Motor neuron (in vitro differentiated cells): ENCODE measurements at regions not wholly inside any gene's neighbourhood (a gene's known extent, or its start where the extent isn't known, plus 50 kb on each side); places are given as distances from the start of the nearest gene placed in this dataset.

Source experiments
- ATAC-seq, 8 experiments: fragments of 200-7000 bp; cut with Tn5 transposase; replicated peaks in 6 of 8; 2 replicates each; pipeline ENCODE4 v1.8.0; 2021; ENCODE audit warnings: mild to moderate bottlenecking in 8 of 8, moderate library complexity in 8 of 8
- H3K27ac ChIP-seq, 2 donors: fragments of 250-450 bp; sonication (Bioruptor Pico); 2 replicates each; pipeline ENCODE4 v1.9.0; 2021; ENCODE audit warnings: antibody characterized with exemption in 2 of 2, mild to moderate bottlenecking in 2 of 2, moderate library complexity in 1 of 2
- H3K4me1 ChIP-seq, 2 donors: fragments of 250-450 bp; sonication (Bioruptor Pico); replicated peaks in 1 of 2; 2 replicates each; pipeline ENCODE4 v1.6.1; 2021; ENCODE audit warnings: antibody characterized with exemption in 2 of 2, mild to moderate bottlenecking in 2 of 2, moderate library complexity in 1 of 2
- H3K4me3 ChIP-seq, 5 donors: fragments of 250-450 bp; sonication (Bioruptor Pico); 2 replicates each; pipeline ENCODE4 v1.9.0; 2021; ENCODE audit warnings: antibody characterized with exemption in 5 of 5, mild to moderate bottlenecking in 5 of 5, moderate library complexity in 4 of 5
- WGBS, 10 experiments: fragments of 450-650 bp; shearing (Covaris generic); methylation state at CpG; one replicate each; pipeline ENCODE4 v1.0.0; 2022; 5-methylcytosine and 5-hydroxymethylcytosine counted together
- in situ Hi-C, 9 experiments: fragments of 400-800 bp; cut with MboI; loops; one replicate each; pipeline ENCODE4 v1.15.0; 2021; ENCODE audit warnings: low sequenced_read_pairs in 9 of 9, low pct_unique_long_range_greater_than_20kb in 2 of 9; ENCODE audit not compliant: unreplicated experiment in 9 of 9

DNA sequence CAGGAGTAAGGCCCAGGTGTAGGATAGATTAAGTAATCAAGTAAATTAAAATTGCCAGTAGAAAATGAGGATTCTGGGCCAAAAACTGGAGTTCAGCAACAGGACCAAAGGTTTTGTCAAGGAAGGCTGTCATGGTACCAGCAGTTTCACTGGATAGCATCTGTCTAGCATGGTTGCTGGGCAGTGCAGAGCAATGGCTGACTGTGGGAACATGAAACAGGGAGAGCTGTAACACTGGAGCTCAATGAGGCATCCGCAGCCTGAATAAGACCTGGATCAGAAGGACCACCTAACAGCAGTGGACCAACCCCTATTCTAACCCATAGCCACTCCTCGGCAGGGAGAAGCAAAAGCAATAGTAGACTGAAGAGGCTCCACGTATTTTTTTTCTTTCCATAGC lies 132.4 kb downstream of the ATOH1 start:
- WGBS, 10 experiments, result 0 to 97% (median 74%) methylated on average over 1 to 3 of the region's 3 CpGs
- no peaks in the 10 kb centered on the region for H3K4me1 ChIP-seq
- in situ Hi-C loops, result no loop called here
- no peak for ATAC-seq
- H3K4me3 ChIP-seq, result no peak overlapping the region
- no peak overlapping the region for H3K27ac ChIP-seq

DNA sequence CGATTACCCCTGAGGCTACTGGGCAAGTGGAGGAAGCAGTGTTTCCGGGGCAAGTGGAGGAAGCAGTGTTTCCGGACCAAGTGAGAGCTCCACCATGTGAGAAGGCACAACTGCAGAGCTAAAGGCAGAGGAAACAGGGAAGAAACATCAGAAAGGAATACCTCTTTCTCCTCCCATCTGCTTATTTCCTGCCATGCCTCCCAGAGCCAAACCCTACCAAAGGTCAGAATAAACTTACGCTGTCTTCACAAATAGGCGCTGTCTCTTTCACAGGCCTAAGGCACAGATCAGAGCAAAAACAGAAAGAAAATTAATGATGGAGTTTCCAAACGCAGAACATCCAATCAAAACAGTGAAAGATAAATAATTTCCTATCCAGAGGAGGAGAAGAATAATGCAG lies 153.0 kb downstream of the ATOH1 start:
- in situ Hi-C loops, result no loop called here
- peak in 4 of 8 experiments; percentile 13 to 41 (median 26) for ATAC-seq
- WGBS, 10 experiments, result 0 to 100% (median 69%) methylated on average over 1 to 6 of the region's 6 CpGs

DNA sequence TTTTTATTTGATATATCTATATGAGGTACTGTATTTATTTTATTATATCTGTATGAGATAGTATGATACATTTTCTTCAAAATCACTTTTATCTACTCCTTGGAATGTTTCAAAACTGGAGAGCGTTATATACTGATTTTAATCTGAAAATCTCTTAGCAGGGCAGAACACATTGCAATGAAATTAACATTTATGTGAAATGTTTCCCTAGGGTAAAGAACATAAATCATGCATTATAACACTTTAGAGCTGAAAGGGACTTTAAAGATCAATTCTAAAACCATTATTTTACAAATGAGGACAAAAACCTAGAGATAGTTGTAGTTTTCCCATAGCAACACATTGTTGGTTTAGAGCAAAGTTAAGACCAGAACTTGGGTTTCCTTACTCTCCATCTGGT lies 153.7 kb downstream of the ATOH1 start:
- Histone ChIP-seq H3K27ac (no peak overlapping the region), H3K4me3 (no peak overlapping the region), H3K4me1 (peaks cover 18 to 26% of the 10 kb centered on the region in 2 donors)
- 20 to 82% (median 38%) methylated on average over 1 of the region's 1 CpG; no CpG with 5 or more reads in 1 of the 10 experiments for WGBS, 10 experiments
- in situ Hi-C loops, result no loop called here
- ATAC-seq, result peak in 5 of 8 experiments; percentile 11 to 79 (median 44)

More for the DNA sequence above, 153.0 kb downstream of the ATOH1 start:
- H3K27ac ChIP-seq, result peak overlapping the region in 1 of 2 donors; percentile 28
- H3K4me3 ChIP-seq, result no peak overlapping the region
- peaks cover 18 to 26% of the 10 kb centered on the region in 2 donors for H3K4me1 ChIP-seq

GRCh38 chr4:93983140-93983539 lies 154.6 kb downstream of the ATOH1 start:
- 0 to 100% (median 56%) methylated on average over 1 to 3 of the region's 3 CpGs for WGBS, 10 experiments

GRCh38 chr4:93994175-93994994 lies 165.8 kb downstream of the ATOH1 start:
- in situ Hi-C loops, result no loop called here
- H3K4me3 ChIP-seq, result no peak overlapping the region
- peak in 1 of 8 experiments; percentile 33 for ATAC-seq
- H3K4me1 ChIP-seq, result no peaks in the 10 kb centered on the region
- H3K27ac ChIP-seq, result no peak overlapping the region
- 10 to 96% (median 83%) methylated on average over 2 to 5 of the region's 5 CpGs for WGBS, 10 experiments

More at GRCh38 chr4:93983140-93983539, 154.6 kb downstream of the ATOH1 start:
- in situ Hi-C loops, result no loop called here
- Histone ChIP-seq H3K4me3 (no peak overlapping the region), H3K27ac (no peak overlapping the region), H3K4me1 (peaks cover 18 to 26% of the 10 kb centered on the region in 2 donors)
- ATAC-seq, result peak in 6 of 8 experiments; percentile 25 to 74 (median 40)

GRCh38 chr4:93996895-93997294 lies 168.3 kb downstream of the ATOH1 start:
- H3K4me1 ChIP-seq, result no peaks in the 10 kb centered on the region
- H3K27ac ChIP-seq, result no peak overlapping the region
- H3K4me3 ChIP-seq, result no peak overlapping the region
- no peak for ATAC-seq
- WGBS, 10 experiments, result 0 to 100% (median 88%) methylated on average over 1 of the region's 1 CpG; no CpG with 5 or more reads in 1 of the 10 experiments
- in situ Hi-C loops, result no loop called here

DNA sequence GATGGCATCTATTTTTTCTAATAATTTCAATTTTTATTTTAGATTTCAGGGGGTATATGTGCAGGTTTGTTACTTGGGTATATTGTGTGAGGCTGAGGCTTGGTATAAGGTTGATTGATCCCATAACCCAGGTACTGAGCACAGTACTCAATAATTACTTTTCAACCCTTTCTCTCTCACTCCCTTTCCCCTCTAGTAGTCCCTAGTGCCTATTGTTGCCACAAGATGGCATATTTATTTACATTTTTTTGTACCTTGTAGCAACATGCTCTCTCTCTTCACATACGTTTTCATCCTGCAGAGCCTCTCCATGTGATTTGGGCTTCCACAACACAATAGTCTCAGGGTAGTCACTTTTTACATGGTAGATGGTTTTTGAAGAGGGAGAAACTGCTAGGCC lies 172.0 kb downstream of the ATOH1 start:
- no peak for ATAC-seq
- no peak overlapping the region for H3K4me3 ChIP-seq
- in situ Hi-C loops, result no loop called here
- H3K4me1 ChIP-seq, result no peaks in the 10 kb centered on the region
- 0 to 100% (median 50%) methylated on average over 1 of the region's 1 CpG; no CpG with 5 or more reads in 3 of the 10 experiments for WGBS, 10 experiments
- H3K27ac ChIP-seq, result no peak overlapping the region

- no peaks in the 10 kb centered on the region for H3K4me1 ChIP-seq
- H3K27ac ChIP-seq, result no peak overlapping the region
- ATAC-seq, result no peak
- in situ Hi-C loops, result no loop called here
- WGBS, 10 experiments, result 0 to 92% (median 46%) methylated on average over 1 of the region's 1 CpG; no CpG with 5 or more reads in 4 of the 10 experiments
- H3K4me3 ChIP-seq, result no peak overlapping the region
These were observed 178.4 kb downstream of the ATOH1 start for GRCh38 chr4:94006932-94007331.

GRCh38 chr4:94011190-94011589 lies 182.6 kb downstream of the ATOH1 start:
- Histone ChIP-seq H3K4me1 (no peaks in the 10 kb centered on the region), H3K27ac (no peak overlapping the region), H3K4me3 (no peak overlapping the region)
- WGBS, 10 experiments, result 6 to 71% (median 59%) methylated on average over 1 to 2 of the region's 2 CpGs; no CpG with 5 or more reads in 6 of the 10 experiments
- in situ Hi-C loops, result no loop called here
- no peak for ATAC-seq

GRCh38 chr4:94014484-94015136 lies 186.1 kb downstream of the ATOH1 start:
- Histone ChIP-seq H3K4me1 (no peaks in the 10 kb centered on the region), H3K4me3 (no peak overlapping the region), H3K27ac (no peak overlapping the region)
- ATAC-seq, result no peak
- WGBS, 10 experiments, result 7 to 97% (median 89%) methylated on average over 3 of the region's 3 CpGs; no CpG with 5 or more reads in 2 of the 10 experiments
- in situ Hi-C loops, result no loop called here

DNA sequence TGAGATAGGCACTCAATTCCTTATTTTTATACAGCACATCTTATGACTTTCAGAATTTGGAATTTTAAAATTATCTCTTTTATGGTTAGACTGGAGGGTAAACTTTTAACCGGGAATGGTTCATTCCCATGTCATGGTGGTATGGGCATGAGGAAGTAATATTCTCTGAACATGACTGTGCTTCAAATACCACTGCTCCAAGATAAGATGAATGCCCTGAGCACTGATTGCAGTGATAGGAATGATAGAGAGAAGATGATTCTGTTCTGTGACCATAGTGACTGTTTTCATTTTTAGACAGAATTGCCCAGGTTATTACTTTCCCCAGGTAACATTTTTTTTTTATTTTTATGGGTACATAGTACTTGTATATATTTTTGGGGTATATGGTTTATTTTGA lies 187.4 kb downstream of the ATOH1 start:
- in situ Hi-C loops, result no loop called here
- ATAC-seq, result no peak
- H3K27ac ChIP-seq, result no peak overlapping the region
- H3K4me1 ChIP-seq, result no peaks in the 10 kb centered on the region
- no peak overlapping the region for H3K4me3 ChIP-seq
- 23 to 100% (median 100%) methylated on average over 1 of the region's 1 CpG; no CpG with 5 or more reads in 1 of the 10 experiments for WGBS, 10 experiments

- H3K4me1 ChIP-seq, result no peaks in the 10 kb centered on the region
- in situ Hi-C loops, result no loop called here
- 0 to 100% (median 49%) methylated on average over 1 to 2 of the region's 2 CpGs; no CpG with 5 or more reads in 5 of the 10 experiments for WGBS, 10 experiments
- ATAC-seq, result peak in 3 of 8 experiments; percentile 48 to 74 (median 68)
- H3K4me3 ChIP-seq, result no peak overlapping the region
- H3K27ac ChIP-seq, result no peak overlapping the region
These were observed 174.9 kb upstream of the SMARCAD1 start for GRCh38 chr4:94032754-94033153.

GRCh38 chr4:94036964-94037363 lies 170.7 kb upstream of the SMARCAD1 start:
- ATAC-seq, result peak in 1 of 8 experiments; percentile 50
- Histone ChIP-seq H3K4me1 (no peaks in the 10 kb centered on the region), H3K27ac (no peak overlapping the region), H3K4me3 (no peak overlapping the region)
- in situ Hi-C loops, result no loop called here
- 0 to 100% (median 73%) methylated on average over 1 to 2 of the region's 2 CpGs; no CpG with 5 or more reads in 6 of the 10 experiments for WGBS, 10 experiments
